Cardiac fibroblast (primary cell): ENCODE measurements at regions not wholly inside any gene's neighbourhood (a gene's known extent, or its start where the extent isn't known, plus 50 kb on each side); places are given as distances from the start of the nearest gene placed in this dataset.

Source experiments
- DNase-seq, 2 donors: peaks; one replicate each; pipeline versions ENCODE4 v3.0.0 to v3.0.0-alpha.2; 2010; ENCODE audit warnings: low read depth in 2 of 2
- H3K4me3 ChIP-seq, 2 donors: replicated peaks in 1 of 2; 1 replicate in 1 of 2; 2 replicates in 1 of 2; pipeline ENCODE4 v1.5.1; 2011; ENCODE audit warnings: low read depth in 2 of 2, low read length in 2 of 2, mild to moderate bottlenecking in 2 of 2, moderate library complexity in 1 of 2
- CTCF ChIP-seq: IDR thresholded peaks from one replicate; pipeline ENCODE4 v1.5.1; 2011; ENCODE audit warnings: low read depth, mild to moderate bottlenecking, low read length, inconsistent platforms

- no peak for TF ChIP-seq CTCF
These were observed 183.6 kb downstream of the FOXD2 start for GRCh38 chr1:47621483-47621882.

GRCh38 chr1:47621977-47622376, 184.1 kb downstream of the FOXD2 start:
- TF ChIP-seq CTCF, result no peak
- H3K4me3 ChIP-seq, result no peak overlapping the region
- no peak for DNase-seq

More at GRCh38 chr1:47621483-47621882, 183.6 kb downstream of the FOXD2 start:
- H3K4me3 ChIP-seq, result no peak overlapping the region
- no peak for DNase-seq

GRCh38 chr1:47622776-47623556, 185.1 kb downstream of the FOXD2 start:
- no peak for TF ChIP-seq CTCF
- DNase-seq, result no peak
- no peak overlapping the region for H3K4me3 ChIP-seq

GRCh38 chr1:47623557-47623940, 185.7 kb downstream of the FOXD2 start:
- TF ChIP-seq CTCF, result no peak
- H3K4me3 ChIP-seq, result no peak overlapping the region
- no peak for DNase-seq

GRCh38 chr1:47624531-47624930, 186.7 kb downstream of the FOXD2 start:
- H3K4me3 ChIP-seq, result no peak overlapping the region
- TF ChIP-seq CTCF, result no peak
- no peak for DNase-seq

- H3K4me3 ChIP-seq, result no peak overlapping the region
- no peak for DNase-seq
- no peak for TF ChIP-seq CTCF
These were observed 189.2 kb downstream of the FOXD2 start for GRCh38 chr1:47627016-47627415.
